ENCODE measurements at regions not wholly inside any gene's neighbourhood (a gene's known extent, or its start where the extent isn't known, plus 50 kb on each side); places are given as distances from the start of the nearest gene placed in this dataset.

- Histone ChIP-seq H3K27me3 (no peaks in the 10 kb centered on the region), H3K4me3 (no peak overlapping the region), H3K4me1 (peaks cover 0 to 15% (median 0%) of the 10 kb centered on the region in 3 donors), H3K36me3 (no peaks in the 10 kb centered on the region), H3K9me3 (no peaks in the 10 kb centered on the region), H3K27ac (no peak overlapping the region)
- WGBS, 2 donors (ENCODE audit: low coverage in 1 of 2), result 86 to 100% methylated on average over 1 to 5 of the region's 5 CpGs
- TF ChIP-seq POLR2AphosphoS5 (IDR thresholded peaks at IDR 0.05) (no peak), EP300 (IDR thresholded peaks at IDR 0.05) (no peak), CTCF (IDR thresholded peaks at IDR 0.05) (no peak), POLR2A (IDR thresholded peaks at IDR 0.05) (no peak)
- ATAC-seq, result no peak
Measured at GRCh38 chr13:22195726-22196125, 524.9 kb downstream of the FGF9 start.

GRCh38 chr13:22196777-22197176 is 525.9 kb downstream of the FGF9 start:
- Histone ChIP-seq H3K9me3 (no peaks in the 10 kb centered on the region), H3K4me3 (no peak overlapping the region), H3K27ac (no peak overlapping the region), H3K4me1 (peaks cover 0 to 15% (median 0%) of the 10 kb centered on the region in 3 donors), H3K27me3 (no peaks in the 10 kb centered on the region), H3K36me3 (no peaks in the 10 kb centered on the region)
- no peak for ATAC-seq
- no peak for TF ChIP-seq CTCF (IDR thresholded peaks at IDR 0.05)
- TF ChIP-seq POLR2AphosphoS5 (IDR thresholded peaks at IDR 0.05), result no peak
- TF ChIP-seq EP300 (IDR thresholded peaks at IDR 0.05), result no peak
- no peak for TF ChIP-seq POLR2A (IDR thresholded peaks at IDR 0.05)

DNA sequence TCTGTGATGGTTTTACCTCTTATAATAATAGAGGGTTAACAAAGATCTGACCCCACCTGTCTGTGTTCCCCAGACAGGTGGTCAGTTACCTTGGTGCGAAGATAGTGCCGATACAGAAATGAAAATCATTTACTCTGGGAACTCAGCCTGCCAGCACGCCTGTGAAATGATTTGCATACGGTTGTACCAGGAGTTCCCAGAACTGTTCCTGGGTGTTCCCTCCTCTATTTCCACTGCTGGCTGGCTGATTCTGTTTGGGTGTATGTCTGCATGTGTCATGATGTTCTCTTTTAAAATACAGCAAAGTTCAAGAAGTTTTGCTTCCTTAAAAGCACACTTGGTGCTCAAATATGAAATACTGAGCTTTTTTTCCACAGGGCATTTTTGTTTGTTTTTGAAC is 527.1 kb downstream of the FGF9 start:
- 3 to 20% methylated on average over 4 of the region's 4 CpGs for WGBS, 2 donors (ENCODE audit: low coverage in 1 of 2)
- no peak overlapping the region for H3K27ac ChIP-seq
- TF ChIP-seq EP300 (IDR thresholded peaks at IDR 0.05), result no peak
- no peak for TF ChIP-seq CTCF (IDR thresholded peaks at IDR 0.05)
- no peak for TF ChIP-seq POLR2AphosphoS5 (IDR thresholded peaks at IDR 0.05)

DNA sequence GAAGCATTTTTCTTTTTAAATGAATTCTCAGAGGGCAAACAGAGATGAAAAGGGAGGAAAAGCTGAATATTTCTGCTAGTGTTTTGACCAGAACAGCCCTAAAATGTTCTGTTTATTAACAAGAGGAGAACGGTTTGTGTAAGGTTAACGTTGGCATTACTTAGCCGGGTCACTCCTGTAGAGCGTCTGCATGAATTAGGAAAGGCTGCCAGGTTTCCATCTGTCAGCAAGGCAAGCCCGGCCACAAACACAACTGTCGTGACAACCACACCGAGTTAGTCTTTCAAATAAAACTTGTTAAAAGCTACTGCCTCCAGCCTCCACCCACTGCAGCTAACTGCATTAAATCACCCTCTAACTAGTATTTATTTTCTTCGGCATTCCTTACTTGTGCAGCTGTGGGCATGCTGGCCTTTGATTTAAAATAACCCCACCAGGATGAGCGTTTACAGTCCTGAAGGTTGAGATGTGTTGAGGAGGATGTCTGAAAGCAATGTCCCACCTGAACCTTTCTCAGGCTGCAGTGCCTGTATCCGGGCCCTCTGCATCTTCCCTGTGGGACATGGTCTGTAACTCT is 527.9 kb downstream of the FGF9 start:
- H3K4me3 ChIP-seq, result no peak overlapping the region
- WGBS, 2 donors (ENCODE audit: low coverage in 1 of 2), result 7 to 29% methylated on average over 5 to 6 of the region's 10 CpGs
- H3K9me3 ChIP-seq, result no peaks in the 10 kb centered on the region
- ATAC-seq, result no peak
- no peak overlapping the region for H3K27ac ChIP-seq
- H3K36me3 ChIP-seq, result no peaks in the 10 kb centered on the region
- TF ChIP-seq POLR2AphosphoS5 (IDR thresholded peaks at IDR 0.05), result no peak
- TF ChIP-seq CTCF (IDR thresholded peaks at IDR 0.05), result no peak
- no peak for TF ChIP-seq POLR2A (IDR thresholded peaks at IDR 0.05)
- no peak for TF ChIP-seq EP300 (IDR thresholded peaks at IDR 0.05)
- H3K4me1 ChIP-seq, result peaks cover 0 to 15% (median 0%) of the 10 kb centered on the region in 3 donors
- no peaks in the 10 kb centered on the region for H3K27me3 ChIP-seq

More for the DNA sequence above, 527.1 kb downstream of the FGF9 start:
- no peaks in the 10 kb centered on the region for H3K9me3 ChIP-seq
- H3K36me3 ChIP-seq, result no peaks in the 10 kb centered on the region
- no peaks in the 10 kb centered on the region for H3K27me3 ChIP-seq
- H3K4me1 ChIP-seq, result peaks cover 0 to 15% (median 0%) of the 10 kb centered on the region in 3 donors
- ATAC-seq, result no peak
- peak overlapping the region in 1 of 2 donors; percentile 15 for H3K4me3 ChIP-seq

GRCh38 chr13:22200440-22200839 is 529.6 kb downstream of the FGF9 start:
- H3K27me3 ChIP-seq, result no peaks in the 10 kb centered on the region
- no peak overlapping the region for H3K27ac ChIP-seq
- ATAC-seq, result no peak
- no peak overlapping the region for H3K4me3 ChIP-seq
- no peaks in the 10 kb centered on the region for H3K36me3 ChIP-seq
- peaks cover 0 to 15% (median 0%) of the 10 kb centered on the region in 3 donors for H3K4me1 ChIP-seq
- WGBS, 2 donors (ENCODE audit: low coverage in 1 of 2), result 86 to 100% methylated on average over 1 of the region's 1 CpG
- TF ChIP-seq POLR2A (IDR thresholded peaks at IDR 0.05), result no peak
- TF ChIP-seq CTCF (IDR thresholded peaks at IDR 0.05), result no peak
- TF ChIP-seq EP300 (IDR thresholded peaks at IDR 0.05), result no peak
- no peak for TF ChIP-seq POLR2AphosphoS5 (IDR thresholded peaks at IDR 0.05)
- H3K9me3 ChIP-seq, result no peaks in the 10 kb centered on the region

Measured in gastroesophageal sphincter (tissue), 4 donors.